Skeletal muscle tissue (tissue), 3 donors: ENCODE measurements at regions not wholly inside any gene's neighbourhood (a gene's known extent, or its start where the extent isn't known, plus 50 kb on each side); places are given as distances from the start of the nearest gene placed in this dataset.

Experiments
- H3K27ac ChIP-seq: one replicate; pipeline ENCODE4 v1.7.0; 2013; ENCODE audit warnings: mild to moderate bottlenecking, low read depth, low read length, inconsistent platforms
- H3K27me3 ChIP-seq, 3 donors: one replicate each; pipeline ENCODE4 v1.7.0; 2013; ENCODE audit warnings: low read length in 3 of 3; ENCODE audit not compliant: control insufficient read depth in 3 of 3, insufficient read depth in 3 of 3
- H3K36me3 ChIP-seq, 3 donors: one replicate each; pipeline ENCODE4 v1.7.0; 2013; ENCODE audit warnings: low read length in 3 of 3; ENCODE audit not compliant: control insufficient read depth in 3 of 3, insufficient read depth in 3 of 3
- H3K4me1 ChIP-seq, 3 donors: one replicate each; pipeline ENCODE4 v1.7.0; 2013; ENCODE audit warnings: low read length in 3 of 3, mild to moderate bottlenecking in 3 of 3; ENCODE audit not compliant: control insufficient read depth in 3 of 3, insufficient read depth in 3 of 3
- H3K4me3 ChIP-seq, 3 donors: one replicate each; pipeline ENCODE4 v1.7.0; 2013; ENCODE audit warnings: low read length in 3 of 3
- H3K9ac ChIP-seq, 3 donors: one replicate each; pipeline ENCODE4 v1.7.0; 2013; ENCODE audit warnings: low read length in 3 of 3, mild to moderate bottlenecking in 3 of 3, moderate library complexity in 2 of 3, low read depth in 1 of 3
- H3K9me3 ChIP-seq, 3 donors: one replicate each; pipeline ENCODE4 v1.7.0; 2013; ENCODE audit warnings: low read length in 3 of 3; ENCODE audit not compliant: control insufficient read depth in 3 of 3
- donor health status: Osteomylitis.

DNA sequence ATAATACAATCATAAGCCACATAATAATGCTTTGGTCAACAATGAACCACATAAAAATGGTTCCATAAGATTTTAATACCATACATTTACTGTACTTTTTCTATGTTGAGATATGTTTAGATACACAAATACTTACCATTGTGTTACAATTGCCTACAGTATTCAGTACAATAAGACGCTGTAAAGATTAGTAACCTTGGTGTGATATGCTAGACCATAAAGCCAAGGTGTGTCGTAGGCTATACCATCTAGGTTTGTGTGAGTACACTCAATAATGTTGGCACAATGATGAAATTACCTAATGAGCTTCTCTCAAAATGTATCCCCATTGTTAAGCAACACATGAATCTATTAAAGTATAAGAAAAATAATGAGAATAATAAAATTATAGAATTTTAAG is 662.3 kb downstream of the SATB2 start:
- Histone ChIP-seq H3K27ac (no peak overlapping the region), H3K27me3 (no peaks in the 10 kb centered on the region), H3K4me1 (no peaks in the 10 kb centered on the region), H3K9ac (no peak overlapping the region), H3K9me3 (no peaks in the 10 kb centered on the region), H3K4me3 (no peak overlapping the region), H3K36me3 (no peaks in the 10 kb centered on the region)

- H3K4me3 ChIP-seq = no peak overlapping the region
- no peak overlapping the region for H3K27ac ChIP-seq
- no peaks in the 10 kb centered on the region for H3K4me1 ChIP-seq
- H3K36me3 ChIP-seq = no peaks in the 10 kb centered on the region
- H3K9ac ChIP-seq = no peak overlapping the region
- peaks cover 0 to 2% (median 0%) of the 10 kb centered on the region in 3 donors for H3K9me3 ChIP-seq
- no peaks in the 10 kb centered on the region for H3K27me3 ChIP-seq
Observed at GRCh38 chr2:198791623-198792022, 666.1 kb downstream of the SATB2 start.

GRCh38 chr2:198788676-198789075 is 669.1 kb downstream of the SATB2 start:
- no peaks in the 10 kb centered on the region for H3K36me3 ChIP-seq
- no peaks in the 10 kb centered on the region for H3K4me1 ChIP-seq
- H3K9ac ChIP-seq = no peak overlapping the region
- H3K27ac ChIP-seq = no peak overlapping the region
- H3K9me3 ChIP-seq = peaks cover 0 to 2% (median 0%) of the 10 kb centered on the region in 3 donors
- no peaks in the 10 kb centered on the region for H3K27me3 ChIP-seq
- H3K4me3 ChIP-seq = no peak overlapping the region

- Histone ChIP-seq H3K27ac (no peak overlapping the region), H3K4me1 (no peaks in the 10 kb centered on the region), H3K9me3 (peaks cover 0 to 2% (median 0%) of the 10 kb centered on the region in 3 donors), H3K27me3 (no peaks in the 10 kb centered on the region), H3K9ac (no peak overlapping the region), H3K36me3 (no peaks in the 10 kb centered on the region), H3K4me3 (no peak overlapping the region)
Observed at GRCh38 chr2:198782734-198783133, 675.0 kb downstream of the SATB2 start.

GRCh38 chr2:198776616-198777406 is 680.9 kb downstream of the SATB2 start:
- Histone ChIP-seq H3K36me3 (no peaks in the 10 kb centered on the region), H3K4me1 (no peaks in the 10 kb centered on the region), H3K9ac (no peak overlapping the region), H3K27ac (no peak overlapping the region), H3K4me3 (no peak overlapping the region), H3K27me3 (no peaks in the 10 kb centered on the region), H3K9me3 (no peaks in the 10 kb centered on the region)

GRCh38 chr2:198775737-198776136 is 682.0 kb downstream of the SATB2 start:
- Histone ChIP-seq H3K4me3 (no peak overlapping the region), H3K4me1 (no peaks in the 10 kb centered on the region), H3K9ac (no peak overlapping the region), H3K27me3 (no peaks in the 10 kb centered on the region), H3K36me3 (no peaks in the 10 kb centered on the region), H3K27ac (no peak overlapping the region), H3K9me3 (no peaks in the 10 kb centered on the region)

DNA sequence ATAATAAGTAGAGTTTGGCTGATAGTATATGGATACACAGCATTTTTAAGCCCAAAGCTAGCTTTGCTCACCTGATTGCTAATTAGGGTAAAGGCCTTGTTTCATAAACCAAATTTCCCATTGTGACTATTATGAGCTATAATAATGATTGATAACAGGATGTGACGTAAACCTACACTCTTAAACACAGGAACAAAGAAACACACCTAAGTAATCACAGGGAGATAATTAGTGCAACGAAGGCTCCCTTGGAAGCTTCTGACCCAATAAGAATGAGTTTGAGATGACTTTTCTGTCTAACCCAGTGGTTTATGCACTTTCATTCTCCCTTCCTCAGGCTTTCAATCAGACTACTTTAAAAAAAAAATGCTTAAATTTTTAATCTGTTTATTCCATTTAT is 683.2 kb downstream of the SATB2 start:
- Histone ChIP-seq H3K27me3 (no peaks in the 10 kb centered on the region), H3K36me3 (no peaks in the 10 kb centered on the region), H3K27ac (no peak overlapping the region), H3K9ac (no peak overlapping the region), H3K4me1 (no peaks in the 10 kb centered on the region), H3K9me3 (no peaks in the 10 kb centered on the region), H3K4me3 (no peak overlapping the region)

DNA sequence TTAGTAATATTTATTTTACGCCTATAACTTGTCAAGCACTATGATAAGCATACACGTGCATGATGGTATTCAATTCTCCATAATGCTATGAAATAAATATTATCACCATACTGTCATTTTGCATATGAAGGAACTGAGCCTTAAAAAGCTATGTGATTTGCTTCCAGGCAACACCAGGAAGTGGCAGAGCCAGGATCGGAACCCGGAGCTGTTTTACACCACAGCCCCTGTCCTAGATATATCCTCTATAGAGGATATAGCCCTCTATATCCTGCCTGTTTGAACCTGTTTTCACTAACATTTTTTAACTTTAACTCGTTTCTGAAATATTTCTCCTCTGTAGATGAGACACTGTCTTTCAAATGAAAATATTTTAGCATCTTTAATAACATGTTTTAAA is 690.0 kb downstream of the SATB2 start:
- H3K9me3 ChIP-seq = no peaks in the 10 kb centered on the region
- no peaks in the 10 kb centered on the region for H3K4me1 ChIP-seq
- H3K36me3 ChIP-seq = no peaks in the 10 kb centered on the region
- no peaks in the 10 kb centered on the region for H3K27me3 ChIP-seq
- no peak overlapping the region for H3K9ac ChIP-seq
- no peak overlapping the region for H3K4me3 ChIP-seq
- H3K27ac ChIP-seq = no peak overlapping the region

- Histone ChIP-seq H3K4me3 (no peak overlapping the region), H3K36me3 (no peaks in the 10 kb centered on the region), H3K27ac (no peak overlapping the region), H3K9ac (no peak overlapping the region), H3K9me3 (no peaks in the 10 kb centered on the region), H3K27me3 (no peaks in the 10 kb centered on the region), H3K4me1 (no peaks in the 10 kb centered on the region)
Observed at GRCh38 chr2:198763793-198764192, 693.9 kb downstream of the SATB2 start.

DNA sequence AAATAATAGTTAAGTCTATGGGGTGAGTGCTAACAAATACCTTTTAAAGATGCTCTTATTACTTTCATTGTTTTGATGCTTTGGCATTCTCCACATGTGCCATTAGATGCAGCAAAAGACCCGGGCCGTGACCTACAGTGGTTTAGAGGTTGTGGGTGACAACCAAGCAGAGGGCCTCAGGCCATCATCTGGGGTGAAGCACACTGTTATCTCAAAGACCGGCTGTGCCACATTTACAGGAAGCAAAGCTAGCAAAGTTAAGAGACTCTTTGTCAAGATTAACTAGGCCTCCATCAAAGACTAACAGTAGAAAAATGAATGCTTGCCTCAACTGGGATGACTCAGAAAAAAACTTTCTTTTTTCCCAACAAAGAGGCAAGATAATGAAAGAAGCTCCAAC is 695.3 kb downstream of the SATB2 start:
- no peak overlapping the region for H3K27ac ChIP-seq
- no peak overlapping the region for H3K4me3 ChIP-seq
- H3K27me3 ChIP-seq = no peaks in the 10 kb centered on the region
- no peaks in the 10 kb centered on the region for H3K36me3 ChIP-seq
- H3K4me1 ChIP-seq = no peaks in the 10 kb centered on the region
- no peak overlapping the region for H3K9ac ChIP-seq
- no peaks in the 10 kb centered on the region for H3K9me3 ChIP-seq
